GM10266 (cell line): ENCODE measurements at regions not wholly inside any gene's neighbourhood (a gene's known extent, or its start where the extent isn't known, plus 50 kb on each side); places are given as distances from the start of the nearest gene placed in this dataset.

Experiments used
- DNase-seq: peaks from one replicate; pipeline ENCODE4 v3.0.0; 2012; ENCODE audit errors: extremely low spot score
- CTCF ChIP-seq: IDR thresholded peaks from 2 replicates; pipeline ENCODE4 v1.5.1; 2012; ENCODE audit warnings: mild to moderate bottlenecking, low read depth; ENCODE audit not compliant: control insufficient read depth, insufficient read depth; ENCODE audit errors: missing control alignments

- TF ChIP-seq CTCF, result no peak
These were observed 137.7 kb downstream of the CRYBB2 start for GRCh38 chr22:25357132-25357455.

GRCh38 chr22:25357606-25358420, 138.4 kb downstream of the CRYBB2 start:
- DNase-seq, result no peak
- no peak for TF ChIP-seq CTCF

More at GRCh38 chr22:25357132-25357455, 137.7 kb downstream of the CRYBB2 start:
- no peak for DNase-seq

GRCh38 chr22:25358421-25359170, 139.2 kb downstream of the CRYBB2 start:
- DNase-seq, result no peak
- TF ChIP-seq CTCF, result no peak

GRCh38 chr22:25359601-25360261, 140.3 kb downstream of the CRYBB2 start:
- no peak for TF ChIP-seq CTCF
- no peak for DNase-seq

- no peak for DNase-seq
- no peak for TF ChIP-seq CTCF
These were observed 141.0 kb downstream of the CRYBB2 start for GRCh38 chr22:25360411-25360810.

- DNase-seq, result no peak
- TF ChIP-seq CTCF, result no peak
These were observed 141.6 kb downstream of the CRYBB2 start for GRCh38 chr22:25360891-25361645.
